ENCODE measurements at regions not wholly inside any gene's neighbourhood (a gene's known extent, or its start where the extent isn't known, plus 50 kb on each side); places are given as distances from the start of the nearest gene placed in this dataset.

DNA sequence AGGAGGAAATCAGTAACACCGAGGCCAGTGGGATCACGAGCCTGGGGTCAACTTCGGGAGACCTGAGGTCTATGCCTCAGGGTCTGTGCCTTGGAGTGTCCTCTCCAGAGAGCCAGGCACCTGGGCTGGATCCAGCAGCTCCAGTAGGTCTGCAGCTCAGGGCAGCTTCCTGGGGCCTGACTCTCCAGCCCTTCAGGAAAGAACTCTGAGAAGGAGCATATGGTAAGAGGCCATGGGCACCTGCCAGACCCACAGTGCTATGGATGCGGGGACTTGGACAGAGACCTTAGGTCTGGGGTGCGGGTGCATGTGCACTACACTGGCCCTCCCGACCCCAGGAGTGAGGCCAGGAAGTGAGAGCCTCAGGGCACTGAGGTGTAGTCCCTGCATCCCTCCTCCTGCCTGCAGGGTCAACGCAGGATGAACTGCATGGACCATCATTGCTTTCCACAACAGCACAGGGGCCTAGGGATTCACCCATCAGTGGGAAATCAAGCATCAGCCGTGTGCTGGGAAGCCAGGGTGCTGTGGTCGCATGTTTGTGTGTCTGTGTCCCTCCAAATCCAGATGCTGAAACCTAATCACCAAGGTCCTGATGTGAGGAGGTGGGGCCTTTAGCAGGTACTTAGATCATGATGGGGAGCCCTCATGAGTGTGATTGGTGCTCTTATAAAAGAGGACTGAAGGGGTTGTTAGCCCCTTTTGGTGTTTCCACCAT lies 210.9 kb upstream of the CST7 start:
- Mint-ChIP-seq H3K27ac (no peak overlapping the region), H3K9me3 (ENCODE audit: low read depth) (no peaks in the 10 kb centered on the region), H3K4me3 (ENCODE audit: low read depth) (no peak overlapping the region), H3K27me3 (peaks cover 3% of the 10 kb centered on the region), H3K36me3 (ENCODE audit: insufficient read depth) (no peaks in the 10 kb centered on the region), H3K4me1 (ENCODE audit: low read depth) (no peaks in the 10 kb centered on the region)
- DNase-seq (ENCODE audit: low spot score, unreplicated experiment) = no peak
- no peak for TF ChIP-seq CTCF (IDR thresholded peaks at IDR 0.05; ENCODE audit: unreplicated experiment)

DNA sequence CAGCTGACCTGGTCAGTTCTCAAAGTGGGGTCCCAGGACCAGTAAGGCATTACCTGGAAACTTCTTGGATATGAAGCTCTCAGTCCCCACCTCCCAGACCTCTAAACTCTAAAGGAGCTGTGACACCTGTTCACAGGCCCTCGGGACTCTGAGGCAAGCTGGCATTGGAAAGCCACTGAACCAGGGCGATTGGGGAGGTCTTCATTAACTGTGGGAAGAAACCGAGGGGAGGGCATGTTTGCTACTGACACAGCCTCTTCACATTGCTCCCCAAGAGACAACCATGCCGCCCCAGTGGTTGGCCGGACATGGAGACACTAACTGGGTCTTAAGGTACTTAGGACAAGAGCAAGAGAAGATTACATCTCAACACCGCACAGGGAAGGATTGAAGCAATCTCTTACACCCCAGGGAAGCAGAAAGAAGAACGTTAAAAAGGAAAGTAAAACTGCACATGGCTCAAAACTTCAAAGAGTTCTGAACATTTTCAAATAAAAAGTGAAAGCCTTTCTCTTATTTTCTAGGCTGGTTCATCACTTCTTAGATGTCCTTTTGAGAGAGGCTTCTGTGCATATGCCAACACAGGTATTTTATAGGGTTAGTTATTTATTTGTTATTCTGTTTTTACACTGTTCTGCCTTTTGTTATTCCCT lies 210.0 kb upstream of the CST7 start:
- no peak for DNase-seq (ENCODE audit: low spot score, unreplicated experiment)
- Mint-ChIP-seq H3K4me1 (ENCODE audit: low read depth) (no peaks in the 10 kb centered on the region), H3K27ac (no peak overlapping the region), H3K4me3 (ENCODE audit: low read depth) (no peak overlapping the region), H3K36me3 (ENCODE audit: insufficient read depth) (no peaks in the 10 kb centered on the region), H3K9me3 (ENCODE audit: low read depth) (no peaks in the 10 kb centered on the region), H3K27me3 (peaks cover 3% of the 10 kb centered on the region)
- TF ChIP-seq CTCF (IDR thresholded peaks at IDR 0.05; ENCODE audit: unreplicated experiment) = no peak

DNA sequence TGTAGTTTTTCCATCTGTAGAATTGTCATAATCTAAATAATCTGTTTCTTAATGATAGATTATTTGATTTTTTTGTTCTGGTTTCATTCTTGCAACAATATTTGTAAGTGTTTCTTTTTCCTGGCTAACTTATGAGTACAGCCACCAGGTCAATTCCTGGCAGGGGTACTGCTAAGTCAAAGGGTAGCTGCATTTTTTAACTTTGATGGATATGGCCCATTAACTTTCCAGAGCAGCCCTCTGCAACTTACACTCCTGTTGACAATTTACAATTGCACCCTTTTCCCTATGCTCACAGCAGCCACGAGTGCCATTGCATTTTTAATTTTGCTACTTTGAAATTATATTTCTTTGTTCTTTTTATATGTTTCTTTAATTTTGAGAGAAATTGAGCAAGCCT lies 209.3 kb upstream of the CST7 start:
- Mint-ChIP-seq H3K36me3 (ENCODE audit: insufficient read depth) (no peaks in the 10 kb centered on the region), H3K27ac (no peak overlapping the region), H3K4me3 (ENCODE audit: low read depth) (no peak overlapping the region), H3K27me3 (peaks cover 3% of the 10 kb centered on the region), H3K4me1 (ENCODE audit: low read depth) (no peaks in the 10 kb centered on the region), H3K9me3 (ENCODE audit: low read depth) (no peaks in the 10 kb centered on the region)
- DNase-seq (ENCODE audit: low spot score, unreplicated experiment) = no peak
- TF ChIP-seq CTCF (IDR thresholded peaks at IDR 0.05; ENCODE audit: unreplicated experiment) = no peak

- Mint-ChIP-seq H3K4me1 (ENCODE audit: low read depth) (no peaks in the 10 kb centered on the region), H3K4me3 (ENCODE audit: low read depth) (no peak overlapping the region), H3K36me3 (ENCODE audit: insufficient read depth) (no peaks in the 10 kb centered on the region), H3K27me3 (peaks cover 3% of the 10 kb centered on the region), H3K27ac (no peak overlapping the region), H3K9me3 (ENCODE audit: low read depth) (no peaks in the 10 kb centered on the region)
- no peak for TF ChIP-seq CTCF (IDR thresholded peaks at IDR 0.05; ENCODE audit: unreplicated experiment)
- DNase-seq (ENCODE audit: low spot score, unreplicated experiment) = no peak
Measured at GRCh38 chr20:24741493-24742072, 207.5 kb upstream of the CST7 start.

DNA sequence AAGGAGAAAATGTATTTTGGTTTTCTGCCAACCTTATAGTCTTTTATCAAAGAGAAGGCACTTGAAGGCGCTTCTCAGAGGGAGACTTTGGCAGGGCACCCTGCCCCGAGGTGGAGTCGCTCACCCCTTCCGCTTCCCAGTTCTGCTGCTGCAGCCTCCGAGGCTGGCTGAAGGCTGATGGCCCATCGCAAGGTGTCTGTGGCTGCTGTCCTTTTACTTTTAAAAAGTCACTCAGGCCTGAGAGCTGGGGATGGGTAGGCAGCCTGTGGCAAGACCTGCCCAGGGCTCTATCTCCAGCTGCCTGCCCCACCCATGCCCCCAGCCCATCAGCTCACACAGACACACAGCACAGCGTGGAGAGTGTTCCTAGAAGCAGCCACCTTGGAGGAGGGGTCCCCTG lies 206.6 kb upstream of the CST7 start:
- H3K27me3 Mint-ChIP-seq = peaks cover 3% of the 10 kb centered on the region
- H3K4me3 Mint-ChIP-seq (ENCODE audit: low read depth) = no peak overlapping the region
- TF ChIP-seq CTCF (IDR thresholded peaks at IDR 0.05; ENCODE audit: unreplicated experiment) = no peak
- peaks cover 1% of the 10 kb centered on the region for H3K4me1 Mint-ChIP-seq (ENCODE audit: low read depth)
- no peak for DNase-seq (ENCODE audit: low spot score, unreplicated experiment)
- H3K36me3 Mint-ChIP-seq (ENCODE audit: insufficient read depth) = no peaks in the 10 kb centered on the region
- H3K27ac Mint-ChIP-seq = no peak overlapping the region
- H3K9me3 Mint-ChIP-seq (ENCODE audit: low read depth) = no peaks in the 10 kb centered on the region
